COLO668 (cell line): ENCODE measurements at regions not wholly inside any gene's neighbourhood (a gene's known extent, or its start where the extent isn't known, plus 50 kb on each side); places are given as distances from the start of the nearest gene placed in this dataset.
"Not testable (repeated sequence)": the region's sequence is repeated elsewhere in the genome, so short reads cannot be mapped to it uniquely, and the experiment has no call there.

ENCODE experiments used
- DNase-seq: peaks from one replicate; lab custom pipeline; 2025; ENCODE audit not compliant: unreplicated experiment; lab: John Stamatoyannopoulos, UW

- DNase-seq: no peak
These were observed 305.0 kb downstream of the TYW1 start for GRCh38 chr7:67301667-67302066.

GRCh38 chr7:67302113-67303039 is 305.7 kb downstream of the TYW1 start:
- peak; percentile 98 for DNase-seq

- not testable (repeated sequence) for DNase-seq
These were observed 308.2 kb downstream of the TYW1 start for GRCh38 chr7:67304846-67305245.

GRCh38 chr7:67306331-67306730 is 309.7 kb downstream of the TYW1 start:
- no peak for DNase-seq

GRCh38 chr7:67309764-67310549 is 313.3 kb downstream of the TYW1 start:
- no peak for DNase-seq

GRCh38 chr7:67311901-67312300 is 315.3 kb downstream of the TYW1 start:
- no peak for DNase-seq

GRCh38 chr7:67313213-67313612 is 316.6 kb downstream of the TYW1 start:
- DNase-seq: no peak

- not testable (repeated sequence) for DNase-seq
These were observed 320.3 kb downstream of the TYW1 start for GRCh38 chr7:67316902-67317301.

- DNase-seq: not testable (repeated sequence)
These were observed 331.6 kb downstream of the TYW1 start for GRCh38 chr7:67328257-67328656.

GRCh38 chr7:67335165-67335564 is 338.5 kb downstream of the TYW1 start:
- DNase-seq: not testable (repeated sequence)

- DNase-seq: not testable (repeated sequence)
These were observed 339.0 kb downstream of the TYW1 start for GRCh38 chr7:67335663-67336062.

GRCh38 chr7:67338545-67338944 is 341.9 kb downstream of the TYW1 start:
- not testable (repeated sequence) for DNase-seq

- DNase-seq: no peak
These were observed 344.6 kb downstream of the TYW1 start for GRCh38 chr7:67341153-67341768.

GRCh38 chr7:67343114-67343513 is 346.5 kb downstream of the TYW1 start:
- no peak for DNase-seq

GRCh38 chr7:67343572-67343971 is 346.9 kb downstream of the TYW1 start:
- DNase-seq: peak; percentile 67

- no peak for DNase-seq
These were observed 348.0 kb downstream of the TYW1 start for GRCh38 chr7:67344481-67345193.

- DNase-seq: no peak
These were observed 349.5 kb downstream of the TYW1 start for GRCh38 chr7:67346126-67346525.

GRCh38 chr7:67346876-67347275 is 350.2 kb downstream of the TYW1 start:
- DNase-seq: no peak

GRCh38 chr7:67348171-67348570 is 351.5 kb downstream of the TYW1 start:
- DNase-seq: no peak

- not testable (repeated sequence) for DNase-seq
These were observed 361.0 kb downstream of the TYW1 start for GRCh38 chr7:67357653-67358052.

GRCh38 chr7:67358316-67358715 is 361.7 kb downstream of the TYW1 start:
- not testable (repeated sequence) for DNase-seq
